Fibroblast of pulmonary artery (primary cell): ENCODE measurements at regions not wholly inside any gene's neighbourhood (a gene's known extent, or its start where the extent isn't known, plus 50 kb on each side); places are given as distances from the start of the nearest gene placed in this dataset.

ENCODE experiments used
- DNase-seq: peaks from one replicate; pipeline ENCODE4 v3.0.0-alpha.2; 2010; ENCODE audit warnings: low read depth
- H3K4me3 ChIP-seq: replicated peaks from 2 replicates; pipeline ENCODE4 v1.5.1; 2011; ENCODE audit warnings: low read depth, mild to moderate bottlenecking, control low read depth, low read length, moderate library complexity
- TF ChIP-seq, protein P1 (sequence below): IDR thresholded peaks from 2 replicates; pipeline ENCODE4 v1.5.1; 2011; ENCODE audit warnings: mild to moderate bottlenecking, control low read depth, low read length, inconsistent platforms; ENCODE audit errors: missing control alignments

DNA sequence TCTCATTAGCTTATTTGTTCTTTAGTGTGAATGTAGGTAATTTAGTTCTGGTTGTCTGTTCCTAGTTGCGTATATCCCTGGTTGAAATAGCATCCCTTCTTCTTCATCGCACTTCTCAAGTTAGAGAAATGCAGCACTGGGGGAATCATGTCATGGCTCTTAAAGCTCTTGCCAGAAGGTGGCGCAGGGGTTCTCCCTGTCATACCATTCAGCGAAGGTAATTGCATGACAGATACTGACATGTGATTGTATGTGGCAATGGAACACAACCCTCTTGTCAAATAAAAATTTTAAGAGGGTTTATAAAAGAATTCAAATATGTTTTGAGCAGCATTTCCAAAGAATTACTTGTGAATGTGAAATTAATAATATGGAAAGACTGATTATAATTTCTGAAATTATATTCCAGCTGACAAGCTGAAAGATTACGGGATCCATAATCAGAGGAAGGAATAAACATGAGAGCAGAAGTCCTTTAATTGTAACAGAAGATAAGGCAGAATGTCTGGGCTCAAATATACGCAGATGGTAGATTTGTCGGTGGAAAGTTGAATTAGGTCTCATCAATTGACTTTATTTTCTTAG is 411.7 kb downstream of the DSEL start:
- no peak overlapping the region for H3K4me3 ChIP-seq
- peak; percentile 82 for DNase-seq
- TF ChIP-seq, protein P1, sequence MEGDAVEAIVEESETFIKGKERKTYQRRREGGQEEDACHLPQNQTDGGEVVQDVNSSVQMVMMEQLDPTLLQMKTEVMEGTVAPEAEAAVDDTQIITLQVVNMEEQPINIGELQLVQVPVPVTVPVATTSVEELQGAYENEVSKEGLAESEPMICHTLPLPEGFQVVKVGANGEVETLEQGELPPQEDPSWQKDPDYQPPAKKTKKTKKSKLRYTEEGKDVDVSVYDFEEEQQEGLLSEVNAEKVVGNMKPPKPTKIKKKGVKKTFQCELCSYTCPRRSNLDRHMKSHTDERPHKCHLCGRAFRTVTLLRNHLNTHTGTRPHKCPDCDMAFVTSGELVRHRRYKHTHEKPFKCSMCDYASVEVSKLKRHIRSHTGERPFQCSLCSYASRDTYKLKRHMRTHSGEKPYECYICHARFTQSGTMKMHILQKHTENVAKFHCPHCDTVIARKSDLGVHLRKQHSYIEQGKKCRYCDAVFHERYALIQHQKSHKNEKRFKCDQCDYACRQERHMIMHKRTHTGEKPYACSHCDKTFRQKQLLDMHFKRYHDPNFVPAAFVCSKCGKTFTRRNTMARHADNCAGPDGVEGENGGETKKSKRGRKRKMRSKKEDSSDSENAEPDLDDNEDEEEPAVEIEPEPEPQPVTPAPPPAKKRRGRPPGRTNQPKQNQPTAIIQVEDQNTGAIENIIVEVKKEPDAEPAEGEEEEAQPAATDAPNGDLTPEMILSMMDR = peak; percentile 94

DNA sequence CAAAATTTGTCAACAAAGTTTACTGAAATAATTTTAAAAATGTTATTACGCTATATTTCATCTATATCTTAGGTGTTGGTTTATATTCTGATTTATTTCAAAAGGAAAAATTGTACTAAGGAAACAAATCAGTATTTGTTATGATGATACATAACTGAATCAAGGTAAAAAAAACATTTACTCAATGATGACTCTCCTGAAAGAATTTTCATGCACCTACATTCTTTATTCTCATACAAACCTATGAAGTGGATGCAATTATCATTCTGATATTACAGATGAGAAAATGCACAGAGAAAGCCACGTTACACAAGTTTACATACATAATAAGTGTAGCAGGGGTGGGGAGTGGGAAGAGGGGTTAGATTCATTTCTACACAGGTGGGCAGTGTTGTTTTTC is 422.4 kb downstream of the DSEL start:
- no peak for DNase-seq

DNA sequence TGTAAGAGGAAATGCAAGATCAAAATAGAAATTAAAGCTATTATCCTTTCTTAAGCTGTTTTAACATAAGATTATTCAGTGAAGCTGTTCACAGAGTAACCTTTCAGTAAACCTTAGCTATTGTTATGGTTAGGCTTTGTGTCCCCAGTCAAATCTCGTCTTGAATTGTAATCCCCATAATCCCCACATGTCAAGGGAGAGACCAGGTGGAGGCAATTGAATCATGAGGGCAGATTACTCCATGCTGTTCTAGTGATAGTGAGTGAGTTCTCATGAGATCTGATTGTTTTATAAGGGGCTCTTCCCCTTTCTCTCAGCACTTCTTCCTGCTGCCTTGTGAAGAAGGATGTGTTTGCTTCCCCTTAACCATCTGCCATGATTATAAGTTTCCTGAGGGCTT is 424.4 kb downstream of the DSEL start:
- TF ChIP-seq, protein P1 = no peak
- DNase-seq = no peak
- no peak overlapping the region for H3K4me3 ChIP-seq

More for the DNA sequence above, 422.4 kb downstream of the DSEL start:
- TF ChIP-seq, protein P1 = no peak
- no peak overlapping the region for H3K4me3 ChIP-seq

DNA sequence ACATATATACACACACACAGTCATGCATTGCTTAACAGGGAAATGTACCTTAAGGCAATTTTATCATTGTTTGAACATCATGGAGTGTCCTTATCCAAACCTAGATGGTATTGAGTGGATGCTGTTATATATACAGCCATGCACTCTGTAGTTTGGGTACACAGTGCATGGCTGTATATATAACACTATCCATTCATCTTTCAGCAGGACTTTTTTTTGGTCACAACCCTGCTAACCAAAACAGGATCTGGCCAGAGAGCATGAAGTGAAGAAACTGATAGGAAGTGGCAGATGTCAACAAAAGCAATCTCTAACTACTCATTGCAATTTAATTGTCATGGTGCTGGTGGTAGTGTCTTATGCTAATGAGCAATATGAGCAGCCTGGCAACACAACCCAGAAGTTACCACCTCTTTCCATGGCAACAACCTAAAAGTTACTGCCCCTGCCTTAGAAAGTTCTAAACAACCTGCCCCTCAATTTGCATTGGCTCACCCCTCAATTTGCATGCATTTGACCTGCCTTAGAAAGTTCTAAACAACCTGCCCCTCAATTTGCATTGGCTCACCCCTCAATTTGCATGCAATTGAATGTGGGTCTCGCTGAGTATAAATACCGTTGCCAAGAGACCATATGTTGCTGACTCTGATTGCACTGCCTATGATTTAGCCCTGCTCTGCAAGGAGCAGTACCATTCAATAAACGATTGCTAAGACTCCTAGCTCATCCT is 434.9 kb downstream of the DSEL start:
- TF ChIP-seq, protein P1 = no peak
- H3K4me3 ChIP-seq = no peak overlapping the region
- DNase-seq = no peak

DNA sequence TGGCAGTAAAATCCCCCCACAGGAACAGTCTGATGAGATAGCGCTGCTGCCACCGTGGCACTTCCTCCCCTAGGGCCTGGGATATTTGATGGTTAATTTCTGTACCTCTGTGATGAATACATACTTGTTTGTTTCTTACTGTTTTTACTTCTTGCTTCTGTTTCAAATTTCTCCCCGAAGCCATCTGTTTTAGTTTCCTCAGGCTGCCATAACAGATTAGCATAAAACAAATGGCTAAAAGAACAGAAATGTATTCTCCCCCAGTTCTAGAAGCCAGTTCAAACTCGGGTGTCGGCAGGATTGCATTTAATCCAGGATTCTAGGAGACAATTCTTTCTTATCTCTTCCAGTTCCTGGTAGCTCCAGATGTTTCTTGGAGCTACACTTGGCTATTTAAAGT is 435.9 kb downstream of the DSEL start:
- TF ChIP-seq, protein P1 = no peak
- no peak overlapping the region for H3K4me3 ChIP-seq
- no peak for DNase-seq

DNA sequence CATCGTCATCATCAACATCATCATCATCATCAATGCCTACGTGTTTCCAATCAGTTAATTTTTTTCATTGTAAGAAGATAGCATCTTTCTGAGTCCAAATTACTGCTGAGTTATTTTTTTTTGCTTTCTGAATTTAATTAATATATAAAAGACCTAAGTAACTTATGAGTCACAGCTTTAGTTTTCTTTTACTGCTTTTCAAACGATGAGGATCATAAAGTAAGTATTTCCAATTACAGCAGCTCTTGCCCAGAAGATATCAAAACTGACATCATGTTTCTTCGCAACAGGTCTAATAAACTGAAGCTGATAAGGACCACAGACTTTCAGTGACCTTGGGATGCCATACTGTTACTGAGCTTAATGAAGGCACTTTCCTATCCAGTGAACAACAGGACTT is 442.2 kb downstream of the DSEL start:
- TF ChIP-seq, protein P1 = no peak
- no peak for DNase-seq
- no peak overlapping the region for H3K4me3 ChIP-seq

DNA sequence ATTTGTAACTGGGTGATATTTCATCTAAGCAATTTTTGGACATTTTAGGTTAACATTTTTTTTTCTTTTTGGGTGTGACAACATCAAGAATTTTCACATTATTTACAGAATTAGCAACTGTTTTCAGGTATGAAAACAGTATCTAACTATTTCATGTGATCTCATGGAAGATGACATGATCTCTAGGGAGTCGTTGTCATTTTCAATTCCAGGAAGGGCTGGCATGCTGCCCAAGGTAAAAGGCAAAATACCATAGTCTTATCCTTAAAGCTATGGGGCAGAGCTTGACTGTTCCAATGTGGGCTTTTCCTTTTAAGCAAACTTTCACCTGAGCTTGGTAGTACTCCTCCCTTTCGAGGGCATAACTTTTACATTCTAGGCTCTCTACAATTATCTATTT is 443.7 kb downstream of the DSEL start:
- peak; percentile 2 for DNase-seq
- H3K4me3 ChIP-seq = no peak overlapping the region
- TF ChIP-seq, protein P1 = no peak
